GM23248 (cell line): ENCODE measurements at regions not wholly inside any gene's neighbourhood (a gene's known extent, or its start where the extent isn't known, plus 50 kb on each side); places are given as distances from the start of the nearest gene placed in this dataset.

Source experiments
- EZH2 ChIP-seq: fragments of 200-600 bp; sonication (generic); IDR thresholded peaks from 2 replicates; pipeline ENCODE4 v1.6.1; 2018; ENCODE audit warnings: antibody characterized with exemption, mild to moderate bottlenecking; ENCODE audit not compliant: insufficient read depth, poor library complexity, severe bottlenecking
- EZH2phosphoT487 ChIP-seq: fragments of 200-600 bp; sonication (generic); IDR thresholded peaks from 2 replicates; pipeline ENCODE4 v1.6.1; 2018; ENCODE audit warnings: antibody characterized with exemption, moderate library complexity, mild to moderate bottlenecking, low read depth; ENCODE audit not compliant: insufficient read depth

- TF ChIP-seq EZH2phosphoT487 (no peak), EZH2 (no peak)
These were observed 141.7 kb downstream of the GLI2 start for GRCh38 chr2:120877409-120877808.
